HEK293 (cell line): ENCODE measurements at regions not wholly inside any gene's neighbourhood (a gene's known extent, or its start where the extent isn't known, plus 50 kb on each side); places are given as distances from the start of the nearest gene placed in this dataset.

ENCODE experiments used
- CTCF ChIA-PET: fragments of 350-600 bp; formaldehyde crosslinking; extraction: SDS; loops from one replicate; lab custom pipeline; 2021; ENCODE audit warnings: antibody characterized with exemption; lab: Yijun Ruan, JAX
- POLR2A ChIA-PET: fragments of 300-600 bp; formaldehyde crosslinking; extraction: SDS; loops from one replicate; lab custom pipeline; 2020; ENCODE audit warnings: antibody characterized with exemption, inconsistent platforms; lab: Yijun Ruan, JAX
- H3K27ac ChIP-seq: fragments of 200-500 bp; sonication (Bioruptor generic); 2 replicates; pipeline ENCODE4 v1.5.1; 2014; ENCODE audit warnings: low read depth, low read length, control low read depth, inconsistent platforms; ENCODE audit errors: extremely low read depth
- H3K36me3 ChIP-seq, 2 experiments: fragments of 200-500 bp in 1 of 2; sonication (Bioruptor generic) in 1 of 2; 1 replicate in 1 of 2; 2 replicates in 1 of 2; pipeline ENCODE4 v1.5.1; 2014 to 2017; ENCODE audit warnings: inconsistent platforms in 2 of 2, low read length in 2 of 2; ENCODE audit not compliant: control insufficient read depth in 2 of 2, insufficient read depth in 1 of 2
- H3K4me1 ChIP-seq: fragments of 200-500 bp; sonication (Bioruptor generic); 2 replicates; pipeline ENCODE4 v1.5.1; 2014; ENCODE audit warnings: mild to moderate bottlenecking, low read length, inconsistent platforms; ENCODE audit not compliant: control insufficient read depth, insufficient read depth
- H3K4me3 ChIP-seq: 2 replicates; pipeline ENCODE4 v1.5.1; 2011; ENCODE audit warnings: low read depth, mild to moderate bottlenecking, control low read depth, low read length, moderate library complexity
- H3K9me3 ChIP-seq: fragments of 200-500 bp; sonication (Bioruptor generic); 2 replicates; pipeline ENCODE4 v1.5.1; 2014; ENCODE audit warnings: low read depth, low read length, inconsistent platforms; ENCODE audit not compliant: control insufficient read depth, insufficient read depth
- ATF2 ChIP-seq: fragments of 450-650 bp; formaldehyde crosslinking; IDR thresholded peaks from 2 replicates; pipeline ENCODE4 v1.5.1; 2016; ENCODE audit warnings: missing biosample characterization, missing genetic modification characterization, low read depth
- FEZF1 ChIP-seq: fragments of 450-650 bp; formaldehyde crosslinking; IDR thresholded peaks from 2 replicates; pipeline ENCODE4 v1.5.1; 2016; ENCODE audit warnings: missing biosample characterization, missing genetic modification characterization
- GLIS1 ChIP-seq: fragments of 450-650 bp; formaldehyde crosslinking; IDR thresholded peaks from 2 replicates; pipeline ENCODE4 v1.5.1; 2016; ENCODE audit warnings: missing biosample characterization, missing genetic modification characterization
- SCRT1 ChIP-seq: fragments of 450-650 bp; formaldehyde crosslinking; IDR thresholded peaks from 2 replicates; pipeline ENCODE4 v1.5.1; 2016; ENCODE audit warnings: missing biosample characterization, missing genetic modification characterization, borderline replicate concordance
- ZNF157 ChIP-seq: fragments of 450-650 bp; formaldehyde crosslinking; IDR thresholded peaks from 2 replicates; pipeline ENCODE4 v1.5.1; 2016; ENCODE audit warnings: missing biosample characterization, missing genetic modification characterization
- ZNF223 ChIP-seq: fragments of 450-650 bp; formaldehyde crosslinking; IDR thresholded peaks from 2 replicates; pipeline ENCODE4 v1.5.1; 2016; ENCODE audit warnings: missing biosample characterization, missing genetic modification characterization
- ZNF239 ChIP-seq: fragments of 450-650 bp; formaldehyde crosslinking; IDR thresholded peaks from 2 replicates; pipeline ENCODE4 v1.5.1; 2016; ENCODE audit warnings: missing biosample characterization, missing genetic modification characterization
- ZNF248 ChIP-seq: fragments of 450-650 bp; formaldehyde crosslinking; IDR thresholded peaks from 2 replicates; pipeline ENCODE4 v1.5.1; 2017; ENCODE audit warnings: missing biosample characterization, missing genetic modification characterization
- ZNF335 ChIP-seq: fragments of 450-650 bp; formaldehyde crosslinking; conservative IDR thresholded peaks from 2 replicates; pipeline ENCODE4 v1.5.1; 2016; ENCODE audit warnings: missing biosample characterization, missing genetic modification characterization
- ZNF510 ChIP-seq: fragments of 450-650 bp; formaldehyde crosslinking; IDR thresholded peaks from 2 replicates; pipeline ENCODE4 v1.5.1; 2018; ENCODE audit warnings: mild to moderate bottlenecking, missing genetic modification characterization, missing biosample characterization; ENCODE audit not compliant: insufficient replicate concordance
- ZNF624 ChIP-seq: fragments of 450-650 bp; formaldehyde crosslinking; IDR thresholded peaks from 2 replicates; pipeline ENCODE4 v1.5.1; 2017; ENCODE audit warnings: missing biosample characterization, missing genetic modification characterization
- ZNF76 ChIP-seq: fragments of 450-650 bp; formaldehyde crosslinking; IDR thresholded peaks from 2 replicates; pipeline ENCODE4; 2016; ENCODE audit warnings: low read depth, missing biosample characterization, missing genetic modification characterization, borderline replicate concordance
- TF ChIP-seq, protein P1 (sequence below): fragments of 450-650 bp; IDR thresholded peaks from 2 replicates; pipeline ENCODE4 v1.5.1; 2018; ENCODE audit warnings: missing biosample characterization, missing genetic modification characterization
- TF ChIP-seq, protein P2 (sequence below): fragments of 450-650 bp; formaldehyde crosslinking; IDR thresholded peaks from 2 replicates; pipeline ENCODE4 v1.5.1; 2017; ENCODE audit warnings: missing biosample characterization, missing genetic modification characterization
- TF ChIP-seq, protein P3 (sequence below): fragments of 450-650 bp; formaldehyde crosslinking; IDR thresholded peaks from 2 replicates; pipeline ENCODE4 v1.5.1; 2016; ENCODE audit warnings: missing biosample characterization, missing genetic modification characterization

GRCh38 chr16:79725051-79725450, 124.5 kb upstream of the MAF start:
- CTCF ChIA-PET, result interaction anchor here (0.6 kb wide), 1 partner anchor 1348 kb away, joined by 3 read pairs; no protein-coding TSS in a partner anchor
- TF ChIP-seq, protein P1, sequence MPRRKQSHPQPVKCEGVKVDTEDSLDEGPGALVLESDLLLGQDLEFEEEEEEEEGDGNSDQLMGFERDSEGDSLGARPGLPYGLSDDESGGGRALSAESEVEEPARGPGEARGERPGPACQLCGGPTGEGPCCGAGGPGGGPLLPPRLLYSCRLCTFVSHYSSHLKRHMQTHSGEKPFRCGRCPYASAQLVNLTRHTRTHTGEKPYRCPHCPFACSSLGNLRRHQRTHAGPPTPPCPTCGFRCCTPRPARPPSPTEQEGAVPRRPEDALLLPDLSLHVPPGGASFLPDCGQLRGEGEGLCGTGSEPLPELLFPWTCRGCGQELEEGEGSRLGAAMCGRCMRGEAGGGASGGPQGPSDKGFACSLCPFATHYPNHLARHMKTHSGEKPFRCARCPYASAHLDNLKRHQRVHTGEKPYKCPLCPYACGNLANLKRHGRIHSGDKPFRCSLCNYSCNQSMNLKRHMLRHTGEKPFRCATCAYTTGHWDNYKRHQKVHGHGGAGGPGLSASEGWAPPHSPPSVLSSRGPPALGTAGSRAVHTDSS (tag by site-specific recombination), result no peak
- no peak for TF ChIP-seq ZNF76 (tag by site-specific recombination)
- no peak for TF ChIP-seq ZNF510 (tag by site-specific recombination)
- TF ChIP-seq ZNF248, result no peak
- TF ChIP-seq ZNF239, result no peak
- TF ChIP-seq ZNF223 (tag by site-specific recombination), result no peak
- TF ChIP-seq FEZF1, result no peak
- TF ChIP-seq SCRT1 (tag by site-specific recombination), result no peak
- no peak for TF ChIP-seq ZNF335 (tag by site-specific recombination)
- TF ChIP-seq ZNF157 (tag by site-specific recombination), result no peak
- TF ChIP-seq ZNF624, result no peak
- TF ChIP-seq, protein P2, sequence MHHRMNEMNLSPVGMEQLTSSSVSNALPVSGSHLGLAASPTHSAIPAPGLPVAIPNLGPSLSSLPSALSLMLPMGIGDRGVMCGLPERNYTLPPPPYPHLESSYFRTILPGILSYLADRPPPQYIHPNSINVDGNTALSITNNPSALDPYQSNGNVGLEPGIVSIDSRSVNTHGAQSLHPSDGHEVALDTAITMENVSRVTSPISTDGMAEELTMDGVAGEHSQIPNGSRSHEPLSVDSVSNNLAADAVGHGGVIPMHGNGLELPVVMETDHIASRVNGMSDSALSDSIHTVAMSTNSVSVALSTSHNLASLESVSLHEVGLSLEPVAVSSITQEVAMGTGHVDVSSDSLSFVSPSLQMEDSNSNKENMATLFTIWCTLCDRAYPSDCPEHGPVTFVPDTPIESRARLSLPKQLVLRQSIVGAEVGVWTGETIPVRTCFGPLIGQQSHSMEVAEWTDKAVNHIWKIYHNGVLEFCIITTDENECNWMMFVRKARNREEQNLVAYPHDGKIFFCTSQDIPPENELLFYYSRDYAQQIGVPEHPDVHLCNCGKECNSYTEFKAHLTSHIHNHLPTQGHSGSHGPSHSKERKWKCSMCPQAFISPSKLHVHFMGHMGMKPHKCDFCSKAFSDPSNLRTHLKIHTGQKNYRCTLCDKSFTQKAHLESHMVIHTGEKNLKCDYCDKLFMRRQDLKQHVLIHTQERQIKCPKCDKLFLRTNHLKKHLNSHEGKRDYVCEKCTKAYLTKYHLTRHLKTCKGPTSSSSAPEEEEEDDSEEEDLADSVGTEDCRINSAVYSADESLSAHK, result no peak
- no peak for TF ChIP-seq GLIS1 (tag by site-specific recombination)
- TF ChIP-seq ATF2 (tag by site-specific recombination), result no peak
- H3K4me3 ChIP-seq, result no peak overlapping the region
- H3K36me3 ChIP-seq, result no peaks in the 10 kb centered on the region
- no peak overlapping the region for H3K27ac ChIP-seq
- POLR2A ChIA-PET, result no interaction called here
- no peaks in the 10 kb centered on the region for H3K9me3 ChIP-seq
- H3K4me1 ChIP-seq, result no peaks in the 10 kb centered on the region

- ChIA-PET CTCF (interaction anchor here (0.6 to 0.7 kb wide), 2 partner anchors 8 to 802 kb away, joined by 4 read pairs; no protein-coding TSS in a partner anchor), POLR2A (no interaction called here)
- TF ChIP-seq, protein P3, sequence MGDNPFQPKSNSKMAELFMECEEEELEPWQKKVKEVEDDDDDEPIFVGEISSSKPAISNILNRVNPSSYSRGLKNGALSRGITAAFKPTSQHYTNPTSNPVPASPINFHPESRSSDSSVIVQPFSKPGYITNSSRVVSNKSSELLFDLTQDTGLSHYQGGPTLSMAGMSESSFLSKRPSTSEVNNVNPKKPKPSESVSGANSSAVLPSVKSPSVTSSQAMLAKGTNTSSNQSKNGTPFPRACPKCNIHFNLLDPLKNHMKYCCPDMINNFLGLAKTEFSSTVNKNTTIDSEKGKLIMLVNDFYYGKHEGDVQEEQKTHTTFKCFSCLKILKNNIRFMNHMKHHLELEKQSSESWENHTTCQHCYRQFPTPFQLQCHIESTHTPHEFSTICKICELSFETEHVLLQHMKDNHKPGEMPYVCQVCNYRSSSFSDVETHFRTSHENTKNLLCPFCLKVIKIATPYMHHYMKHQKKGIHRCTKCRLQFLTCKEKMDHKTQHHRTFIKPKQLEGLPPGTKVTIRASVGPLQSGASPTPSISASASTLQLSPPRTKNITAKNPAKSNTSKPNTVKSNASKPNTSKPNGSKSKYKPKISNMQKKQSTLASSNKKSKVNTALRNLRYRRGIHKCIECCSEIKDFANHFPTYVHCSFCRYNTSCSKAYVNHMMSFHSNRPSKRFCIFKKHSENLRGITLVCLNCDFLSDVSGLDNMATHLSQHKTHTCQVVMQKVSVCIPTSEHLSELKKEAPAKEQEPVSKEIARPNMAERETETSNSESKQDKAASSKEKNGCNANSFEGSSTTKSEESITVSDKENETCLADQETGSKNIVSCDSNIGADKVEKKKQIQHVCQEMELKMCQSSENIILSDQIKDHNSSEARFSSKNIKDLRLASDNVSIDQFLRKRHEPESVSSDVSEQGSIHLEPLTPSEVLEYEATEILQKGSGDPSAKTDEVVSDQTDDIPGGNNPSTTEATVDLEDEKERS (tag by site-specific recombination), result no peak
- no peak overlapping the region for H3K4me3 ChIP-seq
- H3K9me3 ChIP-seq, result no peaks in the 10 kb centered on the region
- no peaks in the 10 kb centered on the region for H3K36me3 ChIP-seq
- no peak overlapping the region for H3K27ac ChIP-seq
- no peaks in the 10 kb centered on the region for H3K4me1 ChIP-seq
Measured at GRCh38 chr16:79723583-79724168, 123.1 kb upstream of the MAF start.
